PC-9 (cell line): ENCODE measurements at regions not wholly inside any gene's neighbourhood (a gene's known extent, or its start where the extent isn't known, plus 50 kb on each side); places are given as distances from the start of the nearest gene placed in this dataset.

Source experiments
- EZH2 ChIP-seq: fragments of 200-600 bp; sonication (generic); IDR thresholded peaks from 2 replicates; pipeline ENCODE4 v1.8.0; 2017; ENCODE audit warnings: antibody characterized with exemption, low read depth
- TF ChIP-seq, protein P1 (sequence below): fragments of 200-600 bp; sonication (generic); conservative IDR thresholded peaks from 2 replicates; pipeline ENCODE4 v1.6.1; 2017; ENCODE audit warnings: mixed run types, antibody characterized with exemption, mild to moderate bottlenecking, moderate library complexity

DNA sequence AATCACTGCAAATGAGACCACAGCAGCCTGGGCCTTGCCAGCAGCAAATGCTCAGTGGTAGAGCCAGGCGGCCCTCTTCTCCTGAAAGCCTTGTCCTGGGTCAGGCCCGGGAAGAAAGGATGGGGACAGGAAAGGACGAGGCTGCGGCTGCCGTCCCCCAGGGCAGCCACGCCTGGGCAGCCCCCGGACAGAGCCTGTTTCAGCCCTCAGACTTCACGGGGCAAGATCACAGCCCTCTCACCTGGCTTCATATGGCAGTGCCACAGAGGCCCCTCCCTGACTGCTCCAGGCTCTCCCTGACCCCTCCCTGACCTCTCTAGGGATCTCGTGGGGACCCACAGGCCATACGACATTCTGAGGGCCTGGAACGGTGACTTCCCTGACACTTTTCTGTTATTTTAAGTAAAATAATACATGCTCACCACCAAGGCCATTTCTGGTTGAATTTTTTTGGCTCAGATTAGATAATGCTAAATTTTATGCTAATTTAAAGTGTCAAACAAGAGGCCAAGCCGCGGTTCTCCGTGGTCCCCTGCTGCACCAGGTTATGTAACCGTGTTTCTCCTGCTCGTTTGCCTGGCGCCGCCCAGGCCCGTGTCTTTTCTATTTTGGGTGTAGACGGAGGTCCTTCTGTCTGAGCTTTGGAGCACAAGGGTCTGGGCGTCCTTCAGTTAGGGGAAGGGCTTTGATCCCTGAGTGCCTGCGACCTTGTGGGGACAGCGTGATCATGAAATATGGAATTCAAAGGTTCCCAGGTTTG is 59.9 kb upstream of the BHLHE23 start:
- TF ChIP-seq, protein P1, sequence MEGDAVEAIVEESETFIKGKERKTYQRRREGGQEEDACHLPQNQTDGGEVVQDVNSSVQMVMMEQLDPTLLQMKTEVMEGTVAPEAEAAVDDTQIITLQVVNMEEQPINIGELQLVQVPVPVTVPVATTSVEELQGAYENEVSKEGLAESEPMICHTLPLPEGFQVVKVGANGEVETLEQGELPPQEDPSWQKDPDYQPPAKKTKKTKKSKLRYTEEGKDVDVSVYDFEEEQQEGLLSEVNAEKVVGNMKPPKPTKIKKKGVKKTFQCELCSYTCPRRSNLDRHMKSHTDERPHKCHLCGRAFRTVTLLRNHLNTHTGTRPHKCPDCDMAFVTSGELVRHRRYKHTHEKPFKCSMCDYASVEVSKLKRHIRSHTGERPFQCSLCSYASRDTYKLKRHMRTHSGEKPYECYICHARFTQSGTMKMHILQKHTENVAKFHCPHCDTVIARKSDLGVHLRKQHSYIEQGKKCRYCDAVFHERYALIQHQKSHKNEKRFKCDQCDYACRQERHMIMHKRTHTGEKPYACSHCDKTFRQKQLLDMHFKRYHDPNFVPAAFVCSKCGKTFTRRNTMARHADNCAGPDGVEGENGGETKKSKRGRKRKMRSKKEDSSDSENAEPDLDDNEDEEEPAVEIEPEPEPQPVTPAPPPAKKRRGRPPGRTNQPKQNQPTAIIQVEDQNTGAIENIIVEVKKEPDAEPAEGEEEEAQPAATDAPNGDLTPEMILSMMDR, result no peak
- TF ChIP-seq EZH2, result no peak
